ENCODE measurements at regions not wholly inside any gene's neighbourhood (a gene's known extent, or its start where the extent isn't known, plus 50 kb on each side); places are given as distances from the start of the nearest gene placed in this dataset.
"Not testable (repeated sequence)": the region's sequence is repeated elsewhere in the genome, so short reads cannot be mapped to it uniquely, and the experiment has no call there.

- DNase-seq (ENCODE audit: low spot score) = not testable (repeated sequence)
Observed at GRCh38 chr11:114805431-114805830, 127.1 kb downstream of the NXPE2 start.

- DNase-seq (ENCODE audit: low spot score) = no peak
Observed at GRCh38 chr11:114811971-114812370, 133.6 kb downstream of the NXPE2 start.

DNA sequence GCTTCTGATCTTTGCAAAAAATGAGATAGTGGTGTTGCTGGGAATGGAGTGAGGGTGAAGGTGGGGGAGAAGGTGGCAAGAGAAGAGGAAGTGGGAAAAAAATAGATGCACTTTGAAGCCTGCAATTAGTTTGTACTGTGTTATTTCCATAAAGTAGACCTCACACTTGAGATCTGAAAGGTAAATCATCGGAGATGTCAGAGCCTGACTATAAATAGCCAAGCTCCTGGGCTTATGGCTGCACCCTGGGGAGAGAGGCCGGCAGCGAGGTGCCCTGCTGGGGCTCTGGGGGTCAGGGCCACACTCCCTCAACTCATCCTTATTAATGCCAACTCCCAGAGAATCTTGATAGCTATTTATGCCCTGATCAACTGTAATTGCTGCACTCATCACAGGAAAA lies 134.4 kb downstream of the NXPE2 start:
- no peak for DNase-seq (ENCODE audit: low spot score)

DNA sequence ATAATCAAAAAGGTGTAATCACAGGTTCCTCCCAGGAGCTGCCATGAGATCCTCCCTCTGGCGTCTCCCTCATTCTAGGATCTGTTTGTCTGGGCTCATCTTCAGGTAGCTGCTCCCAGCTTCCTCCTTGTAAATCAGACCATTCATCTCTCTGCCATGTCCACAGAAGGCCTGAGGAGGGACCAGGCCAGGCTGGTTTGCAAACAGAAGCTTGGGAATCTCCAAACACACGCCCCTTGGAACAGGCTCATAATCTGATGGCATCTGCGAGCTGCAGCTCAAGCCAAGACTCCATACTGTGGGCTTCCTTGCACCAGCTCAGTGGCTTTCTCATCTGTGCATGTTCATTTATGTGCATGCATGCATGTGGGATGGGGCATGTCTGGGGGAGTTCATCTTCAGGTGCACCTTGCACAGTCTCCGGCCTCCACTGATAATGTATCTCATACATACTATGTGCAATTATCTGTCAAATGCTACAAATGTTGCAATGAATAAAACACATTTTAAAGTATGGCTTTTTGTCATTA lies 134.9 kb downstream of the NXPE2 start:
- DNase-seq (ENCODE audit: low spot score) = no peak

- DNase-seq (ENCODE audit: low spot score) = no peak
Observed at GRCh38 chr11:114815176-114815575, 136.8 kb downstream of the NXPE2 start.

DNA sequence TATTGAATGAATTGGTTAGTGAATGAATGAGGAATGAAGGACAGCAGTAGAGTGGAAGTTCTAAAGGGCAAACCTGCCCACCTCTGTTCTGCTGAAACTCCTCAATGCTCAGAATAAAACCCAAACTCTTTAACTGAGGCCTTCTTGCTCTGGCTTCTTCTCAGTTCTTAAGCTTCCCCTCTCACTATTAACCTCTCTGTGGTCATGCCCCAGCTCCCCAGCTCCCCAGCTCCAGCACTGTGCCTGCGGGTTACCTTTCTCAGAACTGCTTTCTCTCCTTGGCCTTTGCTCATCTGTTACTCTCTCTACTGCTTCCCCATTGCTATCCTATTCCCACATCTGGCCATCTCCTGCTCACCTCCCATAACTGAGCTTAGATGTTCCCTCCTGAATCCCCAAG lies 137.4 kb downstream of the NXPE2 start:
- DNase-seq (ENCODE audit: low spot score) = no peak

DNA sequence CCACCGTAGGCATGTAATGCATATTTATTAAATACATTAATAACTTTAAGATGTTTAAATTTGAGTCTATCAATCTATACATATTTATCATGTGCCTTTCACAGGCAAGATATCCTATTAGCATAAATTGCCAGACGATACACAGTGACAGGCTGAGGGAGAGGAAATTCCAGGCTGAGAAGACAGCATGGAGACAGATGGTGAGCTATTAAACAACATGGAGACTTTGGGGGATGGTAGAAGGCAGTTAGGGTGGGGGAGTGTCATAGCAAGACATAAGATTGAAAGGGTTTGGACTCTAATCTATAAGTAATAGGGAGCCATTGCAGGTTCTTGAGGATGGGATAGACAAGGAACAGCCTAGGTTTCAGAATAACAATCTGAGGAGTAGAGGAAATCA lies 138.5 kb downstream of the NXPE2 start:
- DNase-seq (ENCODE audit: low spot score) = no peak

- DNase-seq (ENCODE audit: low spot score) = no peak
Observed at GRCh38 chr11:114818382-114818781, 140.1 kb downstream of the NXPE2 start.

DNA sequence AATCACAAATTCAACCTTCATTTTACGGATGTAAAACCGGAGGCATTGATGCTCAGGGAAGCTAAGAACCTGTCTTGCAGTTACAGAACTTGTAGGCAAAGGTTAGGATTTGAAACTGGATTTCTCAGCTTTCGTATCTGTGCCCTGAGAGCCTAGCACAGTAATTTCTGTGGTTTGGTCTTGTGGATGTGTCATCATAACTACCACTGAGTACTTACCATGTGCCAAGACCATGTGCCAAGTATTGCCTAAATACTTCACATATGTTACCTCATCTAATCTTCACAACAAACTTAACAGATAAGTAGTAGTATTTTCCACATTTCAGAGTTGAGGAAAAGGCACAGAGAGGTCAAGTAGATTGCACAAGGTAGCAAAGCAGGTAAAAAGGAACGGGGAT lies 140.7 kb downstream of the NXPE2 start:
- DNase-seq (ENCODE audit: low spot score) = no peak

- DNase-seq (ENCODE audit: low spot score) = no peak
Observed at GRCh38 chr11:114820621-114821020, 142.3 kb downstream of the NXPE2 start.

- no peak for DNase-seq (ENCODE audit: low spot score)
Observed at GRCh38 chr11:114821621-114822412, 143.5 kb downstream of the NXPE2 start.

- DNase-seq (ENCODE audit: low spot score) = no peak
Observed at GRCh38 chr11:114826910-114827442, 148.6 kb downstream of the NXPE2 start.

DNA sequence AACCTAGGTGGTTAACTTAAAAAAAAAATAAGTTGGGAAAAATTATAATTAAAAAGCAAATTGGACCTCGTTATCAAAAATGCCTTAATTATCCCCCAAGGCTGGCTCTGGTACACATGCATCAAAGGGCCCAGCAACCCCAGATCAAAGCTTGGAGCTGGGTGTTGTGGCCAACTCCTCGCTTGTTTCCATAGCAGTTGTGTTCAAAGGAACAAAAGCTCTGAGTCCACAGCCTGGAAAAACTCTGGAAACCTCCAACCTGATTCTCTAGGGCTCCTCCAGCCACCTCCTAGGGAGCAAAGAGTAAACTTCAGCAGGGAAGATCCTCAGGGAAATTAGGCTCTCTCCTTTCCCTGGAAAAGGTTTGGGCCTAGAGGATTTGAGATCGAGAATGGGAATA lies 149.4 kb downstream of the NXPE2 start:
- DNase-seq (ENCODE audit: low spot score) = no peak

DNA sequence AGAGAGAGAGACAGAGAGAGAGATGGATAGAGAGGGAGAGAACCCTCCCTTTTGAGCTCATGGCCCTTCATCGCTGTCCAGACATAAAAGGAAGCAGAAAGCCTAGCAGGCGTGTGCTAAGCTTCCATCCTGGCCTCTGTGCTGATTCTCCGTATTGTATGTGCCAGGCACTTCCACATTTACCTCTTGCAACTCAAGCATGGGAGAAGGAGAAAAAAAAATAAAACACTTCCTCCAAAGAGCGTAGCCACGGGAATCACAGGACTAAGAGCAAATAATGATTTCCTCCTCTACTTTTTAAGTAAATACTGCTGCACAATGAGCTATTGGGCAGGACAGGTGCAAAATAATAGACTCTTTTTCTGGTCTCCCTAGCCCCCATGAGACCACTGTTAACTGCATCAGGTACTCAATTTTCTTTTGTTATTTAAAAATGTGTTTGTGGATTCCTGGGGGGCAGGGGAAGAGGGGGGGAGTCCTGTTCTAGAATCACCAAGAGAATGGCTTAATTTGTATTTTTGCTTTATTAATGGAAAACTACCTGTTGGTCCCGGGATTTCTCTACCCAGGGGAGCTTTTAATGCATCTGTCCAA lies 154.3 kb downstream of the NXPE2 start:
- no peak for DNase-seq (ENCODE audit: low spot score)

DNA sequence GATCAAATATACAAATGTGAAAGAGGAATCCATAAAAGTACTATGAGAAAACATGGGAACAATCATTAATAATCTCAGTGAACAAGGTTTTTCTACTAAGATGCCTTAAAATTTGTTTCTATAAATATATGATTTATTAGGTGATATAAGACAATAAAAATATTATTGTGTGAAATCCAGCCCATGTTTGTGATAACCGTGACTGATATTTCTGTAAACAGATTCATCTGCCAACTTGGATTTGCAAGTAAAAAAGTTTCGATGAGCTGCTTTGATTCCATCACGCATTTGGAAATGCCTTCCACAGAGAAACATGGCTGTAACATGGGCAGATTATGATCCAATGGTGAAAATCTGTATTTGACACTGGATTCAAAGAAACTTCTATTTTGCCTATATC lies 157.8 kb downstream of the NXPE2 start:
- no peak for DNase-seq (ENCODE audit: low spot score)

GRCh38 chr11:114844896-114845295 lies 166.6 kb downstream of the NXPE2 start:
- DNase-seq (ENCODE audit: low spot score) = no peak

DNA sequence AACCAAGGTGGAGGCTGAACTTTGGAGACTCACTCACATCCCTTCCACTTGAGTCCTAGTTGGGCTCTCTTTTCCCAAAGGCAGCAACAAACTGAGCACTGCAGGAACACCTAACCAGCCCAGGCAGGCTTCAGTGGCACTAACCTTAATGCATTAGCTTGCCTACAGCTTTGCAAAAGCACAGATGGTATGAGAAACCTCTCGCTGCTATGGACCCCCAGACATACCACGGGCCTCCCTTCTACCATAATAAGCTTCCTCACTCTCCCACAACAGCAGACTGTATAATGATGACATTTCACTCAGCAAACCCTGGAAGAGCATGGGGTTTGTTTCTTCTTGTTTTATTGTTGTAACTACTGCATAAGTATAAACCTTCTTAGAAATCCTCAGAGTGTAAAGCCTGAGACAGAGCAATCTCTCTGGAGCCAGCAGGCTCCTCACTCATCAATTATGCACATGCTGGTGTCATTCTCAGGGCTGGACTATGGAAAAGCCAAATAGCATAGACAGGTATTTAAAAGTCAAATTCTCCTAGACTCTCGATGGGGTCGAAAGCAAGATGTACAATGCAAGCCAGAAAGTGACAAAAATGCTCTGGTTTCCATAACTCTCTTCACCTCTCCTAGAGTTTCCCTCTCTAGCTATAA lies 167.6 kb downstream of the NXPE2 start:
- no peak for DNase-seq (ENCODE audit: low spot score)

GRCh38 chr11:114846416-114846791 lies 168.1 kb downstream of the NXPE2 start:
- peak; percentile 55 for DNase-seq (ENCODE audit: low spot score)

- peak; percentile 50 for DNase-seq (ENCODE audit: low spot score)
Observed at GRCh38 chr11:114847306-114847975, 169.1 kb downstream of the NXPE2 start.

- peak; percentile 56 for DNase-seq (ENCODE audit: low spot score)
Observed at GRCh38 chr11:114848027-114848426, 169.7 kb downstream of the NXPE2 start.

GRCh38 chr11:114857281-114857680 lies 179.0 kb downstream of the NXPE2 start:
- no peak for DNase-seq (ENCODE audit: low spot score)

DNA sequence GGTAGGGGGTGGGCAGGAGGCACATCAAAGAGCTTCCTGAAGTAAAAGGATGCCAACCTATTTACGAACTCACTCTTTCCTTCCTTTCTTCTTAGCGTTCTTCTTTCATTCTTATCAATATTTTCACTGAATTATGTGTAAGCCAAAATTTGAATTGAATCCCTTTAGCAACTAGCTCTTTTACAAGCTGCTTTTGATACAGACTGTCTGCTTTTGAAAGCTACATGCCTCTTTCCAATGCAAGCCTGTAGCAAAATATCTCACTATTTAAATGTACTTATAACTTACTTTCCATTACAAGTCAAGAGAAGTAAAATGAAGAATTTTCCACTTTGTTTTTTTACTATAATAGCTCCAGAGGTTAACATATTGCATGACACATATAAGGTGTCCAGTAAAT lies 186.6 kb downstream of the NXPE2 start:
- no peak for DNase-seq (ENCODE audit: low spot score)

All from D341Med (cell line).